H1 (cell line): ENCODE measurements at regions not wholly inside any gene's neighbourhood (a gene's known extent, or its start where the extent isn't known, plus 50 kb on each side); places are given as distances from the start of the nearest gene placed in this dataset.

ENCODE experiments used
- GTF2F1 ChIP-seq: IDR thresholded peaks from 2 replicates; pipeline ENCODE4 v1.6.1; 2012; ENCODE audit warnings: low read depth, low read length, improper control_type of control experiment, borderline replicate concordance
- HDAC6 ChIP-seq: IDR thresholded peaks from one replicate; pipeline ENCODE4 v1.7.1; 2012; ENCODE audit warnings: low read depth, mild to moderate bottlenecking, inconsistent platforms, low read length, moderate library complexity
- KDM1A ChIP-seq: fragments of 200-600, 300-600 bp; sonication (generic); IDR thresholded peaks from 2 replicates; pipeline ENCODE4 v1.7.1; 2016; ENCODE audit warnings: mild to moderate bottlenecking, low read length, borderline replicate concordance
- PHF8 ChIP-seq: fragments of 200-600 bp; sonication (generic); conservative IDR thresholded peaks from 2 replicates; pipeline ENCODE4 v1.7.1; 2012; ENCODE audit warnings: low read depth, mild to moderate bottlenecking, inconsistent platforms, low read length, moderate library complexity
- POLR2AphosphoS5 ChIP-seq: IDR thresholded peaks from 2 replicates; pipeline ENCODE4 v1.6.1; 2011; ENCODE audit warnings: low read depth, low read length
- SP1 ChIP-seq: IDR thresholded peaks from 2 replicates; pipeline ENCODE4 v1.6.1; 2011; ENCODE audit warnings: low read depth, low read length
- TF ChIP-seq, protein P1 (sequence below), 3 experiments: IDR thresholded peaks; 1 replicate in 2 of 3; 2 replicates in 1 of 3; pipeline versions ENCODE4 v1.5.1 to v1.6.1; 2011; ENCODE audit warnings: low read length in 3 of 3, mild to moderate bottlenecking in 3 of 3, inconsistent platforms in 2 of 3, low read depth in 1 of 3, moderate library complexity in 1 of 3; ENCODE audit not compliant: insufficient read depth in 1 of 3; ENCODE audit errors: control extremely low read depth in 1 of 3
- TF ChIP-seq, protein P2 (sequence below): IDR thresholded peaks from 2 replicates; pipeline ENCODE4 v1.6.1; 2012; ENCODE audit warnings: inconsistent platforms
- TF ChIP-seq, protein P3 (sequence below): IDR thresholded peaks from 2 replicates; pipeline ENCODE4 v1.6.1; 2011; ENCODE audit warnings: low read depth, mild to moderate bottlenecking, low read length; ENCODE audit not compliant: insufficient read depth

DNA sequence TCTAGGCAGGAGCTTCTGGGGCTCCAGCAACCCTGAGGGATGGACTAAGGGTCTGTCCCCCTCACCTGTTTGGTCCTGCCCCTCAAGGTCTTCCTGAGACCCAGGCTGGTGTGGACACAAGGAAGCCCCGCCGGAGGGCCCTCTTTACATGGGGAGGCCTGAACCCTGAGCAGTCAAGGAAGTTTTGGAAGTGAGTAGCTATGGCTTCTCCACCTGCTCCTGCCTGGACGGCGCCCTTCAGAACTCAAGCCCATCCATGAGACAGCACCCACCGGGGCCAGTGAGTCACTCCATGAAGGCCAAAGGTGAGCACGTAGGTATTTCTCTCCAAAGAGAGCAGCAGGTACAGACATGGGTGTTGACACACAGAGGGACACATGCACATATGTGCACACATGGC lies 98.2 kb upstream of the CTDP1 start:
- no peak for TF ChIP-seq POLR2AphosphoS5
- TF ChIP-seq, protein P1, sequence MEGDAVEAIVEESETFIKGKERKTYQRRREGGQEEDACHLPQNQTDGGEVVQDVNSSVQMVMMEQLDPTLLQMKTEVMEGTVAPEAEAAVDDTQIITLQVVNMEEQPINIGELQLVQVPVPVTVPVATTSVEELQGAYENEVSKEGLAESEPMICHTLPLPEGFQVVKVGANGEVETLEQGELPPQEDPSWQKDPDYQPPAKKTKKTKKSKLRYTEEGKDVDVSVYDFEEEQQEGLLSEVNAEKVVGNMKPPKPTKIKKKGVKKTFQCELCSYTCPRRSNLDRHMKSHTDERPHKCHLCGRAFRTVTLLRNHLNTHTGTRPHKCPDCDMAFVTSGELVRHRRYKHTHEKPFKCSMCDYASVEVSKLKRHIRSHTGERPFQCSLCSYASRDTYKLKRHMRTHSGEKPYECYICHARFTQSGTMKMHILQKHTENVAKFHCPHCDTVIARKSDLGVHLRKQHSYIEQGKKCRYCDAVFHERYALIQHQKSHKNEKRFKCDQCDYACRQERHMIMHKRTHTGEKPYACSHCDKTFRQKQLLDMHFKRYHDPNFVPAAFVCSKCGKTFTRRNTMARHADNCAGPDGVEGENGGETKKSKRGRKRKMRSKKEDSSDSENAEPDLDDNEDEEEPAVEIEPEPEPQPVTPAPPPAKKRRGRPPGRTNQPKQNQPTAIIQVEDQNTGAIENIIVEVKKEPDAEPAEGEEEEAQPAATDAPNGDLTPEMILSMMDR (IDR thresholded peaks at IDR 0.05; ENCODE audit: control extremely low read depth in 1 of 3, insufficient read depth in 1 of 3, low read depth in 1 of 3, low read length in 3 of 3) = no peak
- no peak for TF ChIP-seq HDAC6
- TF ChIP-seq SP1 = no peak
- TF ChIP-seq, protein P2, sequence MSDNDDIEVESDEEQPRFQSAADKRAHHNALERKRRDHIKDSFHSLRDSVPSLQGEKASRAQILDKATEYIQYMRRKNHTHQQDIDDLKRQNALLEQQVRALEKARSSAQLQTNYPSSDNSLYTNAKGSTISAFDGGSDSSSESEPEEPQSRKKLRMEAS = no peak
- TF ChIP-seq GTF2F1 = no peak
- no peak for TF ChIP-seq KDM1A
- no peak for TF ChIP-seq PHF8
- TF ChIP-seq, protein P3, sequence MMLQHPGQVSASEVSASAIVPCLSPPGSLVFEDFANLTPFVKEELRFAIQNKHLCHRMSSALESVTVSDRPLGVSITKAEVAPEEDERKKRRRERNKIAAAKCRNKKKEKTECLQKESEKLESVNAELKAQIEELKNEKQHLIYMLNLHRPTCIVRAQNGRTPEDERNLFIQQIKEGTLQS = no peak
